ENCODE measurements at regions not wholly inside any gene's neighbourhood (a gene's known extent, or its start where the extent isn't known, plus 50 kb on each side); places are given as distances from the start of the nearest gene placed in this dataset.

GRCh38 chr4:159582685-159583084 lies 479.8 kb downstream of the RAPGEF2 start:
- no peak overlapping the region for H3K27ac ChIP-seq (ENCODE audit: low read depth, low read length, poor library complexity, severe bottlenecking)
- no TSS peak for BruUV-seq (replicated peaks)
- H3K4me1 ChIP-seq (ENCODE audit: insufficient read depth, low read length, poor library complexity, severe bottlenecking), result no peaks in the 10 kb centered on the region
- no peaks in the 10 kb centered on the region for H3K27me3 ChIP-seq (replicated peaks; ENCODE audit: insufficient read depth, low read depth, low read length, poor library complexity)
- TF ChIP-seq EZH2 (IDR thresholded peaks at IDR 0.05; ENCODE audit: borderline replicate concordance, low read depth, low read length, poor library complexity, severe bottlenecking), result no peak
- TF ChIP-seq, protein P1, sequence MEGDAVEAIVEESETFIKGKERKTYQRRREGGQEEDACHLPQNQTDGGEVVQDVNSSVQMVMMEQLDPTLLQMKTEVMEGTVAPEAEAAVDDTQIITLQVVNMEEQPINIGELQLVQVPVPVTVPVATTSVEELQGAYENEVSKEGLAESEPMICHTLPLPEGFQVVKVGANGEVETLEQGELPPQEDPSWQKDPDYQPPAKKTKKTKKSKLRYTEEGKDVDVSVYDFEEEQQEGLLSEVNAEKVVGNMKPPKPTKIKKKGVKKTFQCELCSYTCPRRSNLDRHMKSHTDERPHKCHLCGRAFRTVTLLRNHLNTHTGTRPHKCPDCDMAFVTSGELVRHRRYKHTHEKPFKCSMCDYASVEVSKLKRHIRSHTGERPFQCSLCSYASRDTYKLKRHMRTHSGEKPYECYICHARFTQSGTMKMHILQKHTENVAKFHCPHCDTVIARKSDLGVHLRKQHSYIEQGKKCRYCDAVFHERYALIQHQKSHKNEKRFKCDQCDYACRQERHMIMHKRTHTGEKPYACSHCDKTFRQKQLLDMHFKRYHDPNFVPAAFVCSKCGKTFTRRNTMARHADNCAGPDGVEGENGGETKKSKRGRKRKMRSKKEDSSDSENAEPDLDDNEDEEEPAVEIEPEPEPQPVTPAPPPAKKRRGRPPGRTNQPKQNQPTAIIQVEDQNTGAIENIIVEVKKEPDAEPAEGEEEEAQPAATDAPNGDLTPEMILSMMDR (conservative IDR thresholded peaks at IDR 0.05; ENCODE audit: low read depth, low read length), result no peak
- H3K36me3 ChIP-seq (ENCODE audit: insufficient read depth, low read length, poor library complexity, severe bottlenecking), result no peaks in the 10 kb centered on the region
- peaks cover 25% of the 10 kb centered on the region for H3K9me3 ChIP-seq (ENCODE audit: low read depth, low read length, poor library complexity, severe bottlenecking)
- ChIA-PET CTCF (no interaction called here), POLR2A (ENCODE audit: low non-redundant PET) (interaction anchor here (0.7 kb wide), 1 partner anchor 76 kb away, joined by 3 read pairs; no protein-coding TSS in a partner anchor)
- no peak for DNase-seq (ENCODE audit: low spot score)
- H3K4me3 ChIP-seq (ENCODE audit: low read depth, low read length, poor library complexity, severe bottlenecking), result no peak overlapping the region
- intact Hi-C loops (cut with micrococcal nuclease; ENCODE audit: unreplicated experiment), result no loop called here

DNA sequence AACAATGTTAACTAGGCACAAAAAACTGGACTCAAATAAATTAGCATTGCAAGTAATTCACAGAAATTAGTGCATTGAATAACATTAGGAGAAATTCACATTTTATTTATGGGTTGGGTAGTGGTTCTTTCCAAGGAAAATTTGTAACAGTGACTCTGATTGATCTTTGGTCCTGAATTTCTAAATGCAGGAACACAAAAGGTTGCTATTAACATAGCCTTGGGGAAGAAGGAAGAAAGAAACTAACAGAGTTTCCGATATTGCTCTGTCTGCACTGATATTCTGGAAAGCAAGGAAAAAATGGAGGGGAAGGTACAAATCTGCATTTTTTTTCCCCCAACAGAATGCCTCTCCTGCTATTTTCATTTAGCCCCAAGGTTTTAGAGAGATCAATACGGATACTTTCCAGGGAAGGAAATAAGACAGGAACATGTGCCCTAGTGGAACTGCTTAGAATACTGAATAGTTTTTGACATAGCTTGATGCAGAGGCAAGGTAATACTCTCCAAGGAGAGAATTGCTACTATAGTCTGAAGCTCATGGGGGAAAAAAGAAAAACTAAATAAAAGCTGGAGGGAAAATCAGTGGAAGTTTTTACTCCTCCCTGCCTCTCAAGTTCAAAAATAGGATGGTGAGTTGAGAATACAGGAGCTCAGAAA lies 490.1 kb downstream of the RAPGEF2 start:
- Histone ChIP-seq H3K36me3 (ENCODE audit: insufficient read depth, low read length, poor library complexity, severe bottlenecking) (no peaks in the 10 kb centered on the region), H3K4me3 (ENCODE audit: low read depth, low read length, poor library complexity, severe bottlenecking) (no peak overlapping the region), H3K9me3 (ENCODE audit: low read depth, low read length, poor library complexity, severe bottlenecking) (peaks cover 2% of the 10 kb centered on the region), H3K4me1 (ENCODE audit: insufficient read depth, low read length, poor library complexity, severe bottlenecking) (no peaks in the 10 kb centered on the region), H3K27me3 (replicated peaks; ENCODE audit: insufficient read depth, low read depth, low read length, poor library complexity) (no peaks in the 10 kb centered on the region), H3K27ac (ENCODE audit: low read depth, low read length, poor library complexity, severe bottlenecking) (no peak overlapping the region)
- ChIA-PET CTCF (no interaction called here), POLR2A (ENCODE audit: low non-redundant PET) (no interaction called here)
- intact Hi-C loops (cut with micrococcal nuclease; ENCODE audit: unreplicated experiment), result no loop called here
- no TSS peak for BruUV-seq (replicated peaks)
- no peak for TF ChIP-seq EZH2 (IDR thresholded peaks at IDR 0.05; ENCODE audit: borderline replicate concordance, low read depth, low read length, poor library complexity, severe bottlenecking)
- TF ChIP-seq, protein P1 (conservative IDR thresholded peaks at IDR 0.05; ENCODE audit: low read depth, low read length), result no peak
- DNase-seq (ENCODE audit: low spot score), result no peak

- H3K9me3 ChIP-seq (ENCODE audit: low read depth, low read length, poor library complexity, severe bottlenecking), result no peaks in the 10 kb centered on the region
- no peak overlapping the region for H3K27ac ChIP-seq (ENCODE audit: low read depth, low read length, poor library complexity, severe bottlenecking)
- intact Hi-C loops (cut with micrococcal nuclease; ENCODE audit: unreplicated experiment), result no loop called here
- no peak for TF ChIP-seq EZH2 (IDR thresholded peaks at IDR 0.05; ENCODE audit: borderline replicate concordance, low read depth, low read length, poor library complexity, severe bottlenecking)
- TF ChIP-seq, protein P1 (conservative IDR thresholded peaks at IDR 0.05; ENCODE audit: low read depth, low read length), result no peak
- H3K4me3 ChIP-seq (ENCODE audit: low read depth, low read length, poor library complexity, severe bottlenecking), result no peak overlapping the region
- POLR2A ChIA-PET (ENCODE audit: low non-redundant PET), result no interaction called here
- H3K36me3 ChIP-seq (ENCODE audit: insufficient read depth, low read length, poor library complexity, severe bottlenecking), result no peaks in the 10 kb centered on the region
- BruUV-seq (replicated peaks), result no TSS peak
- DNase-seq (ENCODE audit: low spot score), result no peak
- no peaks in the 10 kb centered on the region for H3K4me1 ChIP-seq (ENCODE audit: insufficient read depth, low read length, poor library complexity, severe bottlenecking)
- CTCF ChIA-PET, result no interaction called here
- H3K27me3 ChIP-seq (replicated peaks; ENCODE audit: insufficient read depth, low read depth, low read length, poor library complexity), result no peaks in the 10 kb centered on the region
Measured at GRCh38 chr4:159593681-159594080, 490.8 kb downstream of the RAPGEF2 start.

Measured in A673 (cell line).